ENCODE measurements at regions not wholly inside any gene's neighbourhood (a gene's known extent, or its start where the extent isn't known, plus 50 kb on each side); places are given as distances from the start of the nearest gene placed in this dataset.

DNA sequence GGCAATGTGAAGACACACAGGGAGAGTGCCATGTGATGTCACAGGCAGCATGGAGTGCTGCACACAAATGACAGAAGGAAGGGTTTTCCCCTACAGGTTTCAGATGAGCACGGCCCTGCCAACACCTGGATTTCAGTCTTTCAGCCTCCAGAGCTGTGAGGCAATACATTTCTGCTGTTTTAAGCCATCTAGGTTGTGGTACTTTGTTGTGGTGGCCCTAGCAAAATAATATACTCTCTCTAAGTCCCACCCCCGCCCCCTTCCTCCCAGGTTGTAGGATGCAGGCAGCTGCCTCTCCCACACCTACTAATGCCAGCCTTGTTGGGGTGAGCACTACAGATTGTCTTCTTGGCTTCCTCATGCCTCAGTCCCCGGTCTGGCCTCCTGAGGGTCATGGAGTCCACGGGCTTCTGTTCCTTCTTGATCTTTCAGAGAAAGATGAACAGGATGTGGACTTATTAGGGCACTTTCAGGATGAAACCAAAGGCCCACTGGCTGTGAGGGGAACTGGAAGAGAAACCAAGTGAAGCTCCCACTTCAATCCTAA lies 180.0 kb downstream of the CD47 start:
- TF ChIP-seq, protein P1, sequence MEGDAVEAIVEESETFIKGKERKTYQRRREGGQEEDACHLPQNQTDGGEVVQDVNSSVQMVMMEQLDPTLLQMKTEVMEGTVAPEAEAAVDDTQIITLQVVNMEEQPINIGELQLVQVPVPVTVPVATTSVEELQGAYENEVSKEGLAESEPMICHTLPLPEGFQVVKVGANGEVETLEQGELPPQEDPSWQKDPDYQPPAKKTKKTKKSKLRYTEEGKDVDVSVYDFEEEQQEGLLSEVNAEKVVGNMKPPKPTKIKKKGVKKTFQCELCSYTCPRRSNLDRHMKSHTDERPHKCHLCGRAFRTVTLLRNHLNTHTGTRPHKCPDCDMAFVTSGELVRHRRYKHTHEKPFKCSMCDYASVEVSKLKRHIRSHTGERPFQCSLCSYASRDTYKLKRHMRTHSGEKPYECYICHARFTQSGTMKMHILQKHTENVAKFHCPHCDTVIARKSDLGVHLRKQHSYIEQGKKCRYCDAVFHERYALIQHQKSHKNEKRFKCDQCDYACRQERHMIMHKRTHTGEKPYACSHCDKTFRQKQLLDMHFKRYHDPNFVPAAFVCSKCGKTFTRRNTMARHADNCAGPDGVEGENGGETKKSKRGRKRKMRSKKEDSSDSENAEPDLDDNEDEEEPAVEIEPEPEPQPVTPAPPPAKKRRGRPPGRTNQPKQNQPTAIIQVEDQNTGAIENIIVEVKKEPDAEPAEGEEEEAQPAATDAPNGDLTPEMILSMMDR (IDR thresholded peaks at IDR 0.05 in 4 of 5, conservative IDR thresholded peaks at IDR 0.05 in 1 of 5): no peak
- TF ChIP-seq POLR2A (IDR thresholded peaks at IDR 0.05): no peak

Data from gastrocnemius medialis (tissue), 4 donors.